NB4 (cell line): ENCODE measurements at regions not wholly inside any gene's neighbourhood (a gene's known extent, or its start where the extent isn't known, plus 50 kb on each side); places are given as distances from the start of the nearest gene placed in this dataset.
A peak's percentile ranks its signal among the peaks of the same experiment; 100 is the strongest.

Experiments used
- DNase-seq: peaks from one replicate; pipeline ENCODE4 v3.0.0; 2010; ENCODE audit warnings: low read depth
- H3K4me3 ChIP-seq: one replicate; pipeline ENCODE4 v1.5.1; 2011; ENCODE audit warnings: mild to moderate bottlenecking, low read depth, low read length, moderate library complexity
- MYC ChIP-seq: IDR thresholded peaks from 2 replicates; pipeline ENCODE4 v1.6.1; 2011; ENCODE audit warnings: low read depth, low read length
- POLR2A ChIP-seq: IDR thresholded peaks from 2 replicates; pipeline ENCODE4 v1.6.1; 2011; ENCODE audit warnings: mild to moderate bottlenecking; ENCODE audit not compliant: insufficient read length; ENCODE audit errors: extremely low read depth
- TF ChIP-seq, protein P1 (sequence below): IDR thresholded peaks from one replicate; pipeline ENCODE4 v1.5.1; 2012; ENCODE audit warnings: low read depth, low read length
- TF ChIP-seq, protein P2 (sequence below): IDR thresholded peaks from 2 replicates; pipeline ENCODE4 v1.6.1; 2011; ENCODE audit warnings: low read depth, low read length

DNA sequence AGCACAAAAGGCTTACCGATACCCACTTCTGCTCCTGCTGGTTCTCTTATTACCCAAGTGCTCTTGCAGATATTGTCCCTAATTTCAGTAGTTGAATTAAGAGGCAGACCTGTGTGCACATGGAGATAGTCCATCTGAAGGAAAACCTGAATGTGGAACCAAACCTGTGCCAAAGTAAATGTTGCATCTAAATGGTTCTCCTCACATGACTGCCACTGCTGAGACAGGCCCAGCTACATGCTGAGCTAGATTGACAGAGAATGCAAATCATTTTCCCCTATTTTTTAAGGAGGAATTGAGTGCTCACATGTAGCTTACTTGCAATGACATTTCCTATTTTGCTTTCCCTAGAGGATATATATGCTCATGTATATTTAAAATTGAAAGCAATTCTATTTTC is 609.1 kb upstream of the TECRL start:
- TF ChIP-seq, protein P1, sequence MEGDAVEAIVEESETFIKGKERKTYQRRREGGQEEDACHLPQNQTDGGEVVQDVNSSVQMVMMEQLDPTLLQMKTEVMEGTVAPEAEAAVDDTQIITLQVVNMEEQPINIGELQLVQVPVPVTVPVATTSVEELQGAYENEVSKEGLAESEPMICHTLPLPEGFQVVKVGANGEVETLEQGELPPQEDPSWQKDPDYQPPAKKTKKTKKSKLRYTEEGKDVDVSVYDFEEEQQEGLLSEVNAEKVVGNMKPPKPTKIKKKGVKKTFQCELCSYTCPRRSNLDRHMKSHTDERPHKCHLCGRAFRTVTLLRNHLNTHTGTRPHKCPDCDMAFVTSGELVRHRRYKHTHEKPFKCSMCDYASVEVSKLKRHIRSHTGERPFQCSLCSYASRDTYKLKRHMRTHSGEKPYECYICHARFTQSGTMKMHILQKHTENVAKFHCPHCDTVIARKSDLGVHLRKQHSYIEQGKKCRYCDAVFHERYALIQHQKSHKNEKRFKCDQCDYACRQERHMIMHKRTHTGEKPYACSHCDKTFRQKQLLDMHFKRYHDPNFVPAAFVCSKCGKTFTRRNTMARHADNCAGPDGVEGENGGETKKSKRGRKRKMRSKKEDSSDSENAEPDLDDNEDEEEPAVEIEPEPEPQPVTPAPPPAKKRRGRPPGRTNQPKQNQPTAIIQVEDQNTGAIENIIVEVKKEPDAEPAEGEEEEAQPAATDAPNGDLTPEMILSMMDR, result no peak
- TF ChIP-seq POLR2A, result no peak
- TF ChIP-seq MYC, result no peak
- TF ChIP-seq, protein P2, sequence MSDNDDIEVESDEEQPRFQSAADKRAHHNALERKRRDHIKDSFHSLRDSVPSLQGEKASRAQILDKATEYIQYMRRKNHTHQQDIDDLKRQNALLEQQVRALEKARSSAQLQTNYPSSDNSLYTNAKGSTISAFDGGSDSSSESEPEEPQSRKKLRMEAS, result no peak
- no peak overlapping the region for H3K4me3 ChIP-seq
- no peak for DNase-seq

DNA sequence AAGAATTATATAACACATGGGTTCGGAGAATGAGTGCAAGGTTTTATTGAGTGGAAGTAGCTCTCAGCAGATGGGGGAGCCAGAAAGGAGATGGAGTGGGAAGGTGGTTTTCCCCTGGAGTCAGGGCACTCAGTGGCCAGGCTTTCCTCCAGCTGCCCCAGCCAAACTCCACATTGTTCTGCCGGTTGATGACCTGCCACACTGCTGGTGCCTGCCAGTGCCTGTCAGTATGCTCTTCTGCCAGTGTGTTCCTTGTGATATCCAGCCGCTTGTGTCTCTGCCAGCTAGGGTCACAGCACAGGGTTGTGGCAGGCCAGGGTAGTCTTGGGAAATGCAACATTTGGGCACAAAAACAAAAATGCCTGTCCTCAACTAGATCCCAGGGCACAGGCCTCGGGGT is 604.8 kb upstream of the TECRL start:
- TF ChIP-seq MYC (no peak), POLR2A (no peak)
- TF ChIP-seq, protein P2, result no peak
- TF ChIP-seq, protein P1, result no peak
- no peak overlapping the region for H3K4me3 ChIP-seq

DNA sequence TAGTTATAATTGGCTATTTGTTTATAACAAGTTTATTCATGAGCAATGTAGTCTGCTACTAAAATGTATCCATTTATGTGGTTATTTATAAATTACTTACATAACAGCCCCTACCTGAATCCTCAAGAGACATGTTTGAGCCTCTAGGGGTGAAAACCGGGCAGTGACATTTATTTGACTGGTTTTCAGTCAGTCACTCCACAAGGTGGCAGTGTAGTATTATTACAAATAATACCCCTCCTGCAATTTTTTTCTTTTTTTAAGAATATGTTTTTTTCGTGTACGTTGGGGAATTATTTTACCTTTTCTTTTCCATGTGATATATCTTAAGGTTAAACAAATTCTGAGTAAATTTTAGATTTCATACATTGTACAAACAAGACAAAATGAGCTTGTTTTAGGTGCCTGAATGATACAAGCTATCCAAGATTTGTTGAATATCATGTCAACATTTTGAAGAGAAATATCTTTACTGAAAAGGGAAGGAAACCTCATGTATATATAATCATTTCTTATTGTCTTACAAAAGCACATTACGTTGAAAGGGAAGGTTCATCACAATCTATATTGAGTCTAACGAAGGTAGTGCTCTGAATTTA is 598.7 kb upstream of the TECRL start:
- peak; percentile 56 for DNase-seq
- no peak overlapping the region for H3K4me3 ChIP-seq
- TF ChIP-seq, protein P1, result peak; percentile 34
- TF ChIP-seq POLR2A (no peak), MYC (no peak)
- TF ChIP-seq, protein P2, result no peak

More for the DNA sequence above, 604.8 kb upstream of the TECRL start:
- no peak for DNase-seq

DNA sequence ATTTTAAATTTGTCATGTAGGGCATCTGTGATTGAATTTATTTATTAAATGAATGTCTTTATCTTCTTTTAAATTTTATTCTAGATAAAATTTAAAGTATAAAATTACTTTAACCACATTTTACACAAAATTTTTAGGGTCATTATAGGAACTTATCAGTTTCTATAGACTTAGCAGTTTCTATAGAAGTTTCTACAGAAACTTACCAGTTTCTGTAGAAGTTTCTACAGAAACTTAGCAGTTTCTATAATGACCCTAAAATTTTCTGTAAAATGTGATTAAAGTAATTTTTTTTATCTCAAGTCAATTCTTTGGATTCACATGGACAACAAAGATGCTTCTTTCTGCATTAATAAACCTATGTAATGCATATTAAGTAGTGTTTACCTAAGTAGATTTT is 565.9 kb upstream of the TECRL start:
- DNase-seq, result no peak
- no peak overlapping the region for H3K4me3 ChIP-seq
- TF ChIP-seq POLR2A, result no peak
- TF ChIP-seq, protein P1, result no peak
- TF ChIP-seq MYC, result no peak
- TF ChIP-seq, protein P2, result no peak

DNA sequence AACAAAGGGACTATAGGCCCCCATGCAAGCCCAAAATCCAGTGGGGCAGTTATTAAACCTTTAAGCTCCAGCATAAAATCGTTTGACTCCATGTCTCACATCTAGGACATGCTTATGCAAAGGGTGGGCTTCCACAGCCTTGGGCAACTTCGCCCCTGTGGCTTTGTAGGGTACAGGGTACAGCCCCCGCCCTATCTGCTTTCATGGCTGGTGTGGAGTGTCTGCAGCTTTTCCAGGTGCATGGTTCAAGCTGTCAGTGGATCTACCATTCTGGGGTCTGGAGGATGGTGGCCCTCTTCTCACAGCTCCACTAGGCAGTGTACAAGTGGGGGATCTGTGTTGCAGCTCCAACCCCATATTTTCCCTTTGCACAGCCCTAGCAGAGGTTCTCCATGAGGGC is 559.8 kb upstream of the TECRL start:
- DNase-seq, result no peak
- H3K4me3 ChIP-seq, result no peak overlapping the region
- TF ChIP-seq MYC (no peak), POLR2A (no peak)
- TF ChIP-seq, protein P2, result no peak
- TF ChIP-seq, protein P1, result no peak
